A549 (cell line): ENCODE measurements at regions not wholly inside any gene's neighbourhood (a gene's known extent, or its start where the extent isn't known, plus 50 kb on each side); places are given as distances from the start of the nearest gene placed in this dataset.

Experiments used
- ATAC-seq, 2 experiments: fragments of 200-7000 bp in 1 of 2; fragments of >200 bp in 1 of 2; cut with Nextera tagmentation in 1 of 2; cut with Tn5 transposase in 1 of 2; 3 replicates each; pipeline versions ENCODE4 v1.8.0 to v1.9.1; 2018 to 2020; ENCODE audit warnings: mild to moderate bottlenecking in 1 of 2, moderate library complexity in 1 of 2
- CTCF ChIA-PET: fragments of 300-600 bp; sonication (Branson Sonifier 250); formaldehyde crosslinking; extraction: SDS; loops from one replicate; lab custom pipeline; 2021; ENCODE audit warnings: antibody characterized with exemption, inconsistent platforms; lab: Yijun Ruan, JAX
- POLR2A ChIA-PET: fragments of 350-600 bp; formaldehyde crosslinking; extraction: SDS; loops from one replicate; lab custom pipeline; 2021; ENCODE audit warnings: antibody characterized with exemption, inconsistent platforms; lab: Yijun Ruan, JAX
- DNase-seq, 2 experiments: peaks; one replicate each; pipeline versions ENCODE4 v3.0.0 to v3.0.0-alpha.2; 2011 to 2016; ENCODE audit warnings: low read depth in 1 of 2, low spot score in 1 of 2
- FAIRE-seq: peaks from 2 replicates; lab custom pipeline; 2011; peaks lifted over from hg19 to GRCh38; lab: Jason Lieb, UNC
- H3K27ac ChIP-seq, 2 experiments: fragments of >200 bp; sonication (Bioruptor Twin); formaldehyde crosslinking; 3 replicates each; pipeline ENCODE4 v1.5.1; 2016 to 2017
- H3K4me1 ChIP-seq: fragments of >200 bp; sonication (Bioruptor Twin); formaldehyde crosslinking; 3 replicates; pipeline ENCODE4 v1.6.1; 2016
- H3K4me2 ChIP-seq: fragments of >200 bp; sonication (Bioruptor Twin); formaldehyde crosslinking; 3 replicates; pipeline ENCODE4 v1.6.1; 2016
- H3K4me3 ChIP-seq: fragments of >200 bp; sonication (Bioruptor Twin); formaldehyde crosslinking; 3 replicates; pipeline ENCODE4 v1.5.1; 2016
- H3K9me3 ChIP-seq: fragments of >200 bp; sonication (Bioruptor Twin); formaldehyde crosslinking; 3 replicates; pipeline ENCODE4 v1.6.1; 2016
- BHLHE40 ChIP-seq: IDR thresholded peaks from 2 replicates; pipeline ENCODE4 v1.6.1; 2012; ENCODE audit warnings: low read depth, low read length, inconsistent platforms
- CBX8 ChIP-seq: fragments of 200-600 bp; sonication (generic); IDR thresholded peaks from 2 replicates; pipeline ENCODE4 v1.6.1; 2016
- CHD2 ChIP-seq: fragments of 150-350 bp; IDR thresholded peaks from 2 replicates; pipeline ENCODE4 v1.6.1; 2014; ENCODE audit warnings: low read length; ENCODE audit not compliant: partially characterized antibody
- EHMT2 ChIP-seq: fragments of 200-600 bp; sonication (generic); IDR thresholded peaks from 2 replicates; pipeline ENCODE4 v1.6.1; 2016; ENCODE audit warnings: antibody characterized with exemption, low read depth, mild to moderate bottlenecking, moderate library complexity
- ELK1 ChIP-seq: fragments of 150-350 bp; IDR thresholded peaks from 2 replicates; pipeline ENCODE4 v1.6.1; 2014; ENCODE audit warnings: low read depth, mild to moderate bottlenecking, low read length
- ESRRA ChIP-seq: fragments of 150-350 bp; IDR thresholded peaks from 2 replicates; pipeline ENCODE4 v1.6.1; 2014; ENCODE audit warnings: mild to moderate bottlenecking, low read length, borderline replicate concordance
- FOXS1 ChIP-seq: fragments of 250-450 bp; sonication (Bioruptor Pico); IDR thresholded peaks from 2 replicates; pipeline ENCODE4 v1.5.0; 2020; ENCODE audit warnings: mild to moderate bottlenecking, moderate library complexity
- GATA3 ChIP-seq: IDR thresholded peaks from 2 replicates; pipeline ENCODE4 v1.6.1; 2012; ENCODE audit warnings: borderline replicate concordance
- HDAC2 ChIP-seq: fragments of 200-600 bp; sonication (generic); IDR thresholded peaks from 2 replicates; pipeline ENCODE4 v1.6.1; 2016
- HES2 ChIP-seq: fragments of >200 bp; sonication (Bioruptor Twin); formaldehyde crosslinking; IDR thresholded peaks from 2 replicates; pipeline ENCODE4 v1.6.1; 2016
- HOXA7 ChIP-seq: fragments of 250-450 bp; sonication (Bioruptor Pico); IDR thresholded peaks from 2 replicates; pipeline ENCODE4 v1.5.0; 2020; ENCODE audit warnings: mild to moderate bottlenecking, moderate library complexity
- JUN ChIP-seq, 2 experiments: fragments of >200 bp; sonication (Bioruptor Twin); formaldehyde crosslinking; IDR thresholded peaks; 2 replicates in 1 of 2; 3 replicates in 1 of 2; pipeline ENCODE4 v1.6.1; 2016 to 2017
- JUNB ChIP-seq: fragments of >200 bp; sonication (Bioruptor Twin); formaldehyde crosslinking; IDR thresholded peaks from 2 replicates; pipeline ENCODE4 v1.6.1; 2016
- MAFK ChIP-seq: fragments of 450-650 bp; IDR thresholded peaks from 2 replicates; pipeline ENCODE4 v1.6.1; 2014; ENCODE audit not compliant: partially characterized antibody
- NR3C1 ChIP-seq: fragments of >200 bp; sonication (Bioruptor Twin); formaldehyde crosslinking; IDR thresholded peaks from 3 replicates; pipeline ENCODE4 v1.6.1; 2017
- RAD21 ChIP-seq, 2 experiments: fragments of >200 bp in 1 of 2; sonication (Bioruptor Twin) in 1 of 2; formaldehyde crosslinking in 1 of 2; IDR thresholded peaks in 1 of 2; conservative IDR thresholded peaks in 1 of 2; 2 replicates in 1 of 2; 3 replicates in 1 of 2; pipeline ENCODE4 v1.6.1; 2012 to 2018; ENCODE audit warnings: inconsistent platforms in 1 of 2
- RARB ChIP-seq: fragments of 250-450 bp; sonication (Bioruptor Pico); IDR thresholded peaks from 2 replicates; pipeline ENCODE4 v1.8.0; 2021; ENCODE audit warnings: mild to moderate bottlenecking, moderate library complexity
- RNF2 ChIP-seq: fragments of 200-600 bp; sonication (generic); IDR thresholded peaks from 2 replicates; pipeline ENCODE4 v1.6.1; 2016; ENCODE audit warnings: low read depth, mild to moderate bottlenecking, antibody characterized with exemption, moderate library complexity, borderline replicate concordance
- SMC3 ChIP-seq: fragments of >200 bp; sonication (Bioruptor Twin); formaldehyde crosslinking; IDR thresholded peaks from 3 replicates; pipeline ENCODE4 v1.6.1; 2018; ENCODE audit warnings: inconsistent platforms
- SREBF2 ChIP-seq: fragments of 450-650 bp; IDR thresholded peaks from 2 replicates; pipeline ENCODE4 v1.6.1; 2014; ENCODE audit warnings: mild to moderate bottlenecking, moderate library complexity
- WGBS: methylation state at CpG from one replicate; pipeline ENCODE4 v1.1.6; 2017; ENCODE audit errors: missing lambda C conversion rate; 5-methylcytosine and 5-hydroxymethylcytosine counted together
- TF ChIP-seq, protein P1 (sequence below): fragments of 200-600 bp; sonication (generic); IDR thresholded peaks from 2 replicates; pipeline ENCODE4 v1.6.1; 2016; ENCODE audit warnings: antibody characterized with exemption, mild to moderate bottlenecking, moderate library complexity
- TF ChIP-seq, protein P2 (sequence below): IDR thresholded peaks from 2 replicates; pipeline ENCODE4 v1.6.1; 2012

DNA sequence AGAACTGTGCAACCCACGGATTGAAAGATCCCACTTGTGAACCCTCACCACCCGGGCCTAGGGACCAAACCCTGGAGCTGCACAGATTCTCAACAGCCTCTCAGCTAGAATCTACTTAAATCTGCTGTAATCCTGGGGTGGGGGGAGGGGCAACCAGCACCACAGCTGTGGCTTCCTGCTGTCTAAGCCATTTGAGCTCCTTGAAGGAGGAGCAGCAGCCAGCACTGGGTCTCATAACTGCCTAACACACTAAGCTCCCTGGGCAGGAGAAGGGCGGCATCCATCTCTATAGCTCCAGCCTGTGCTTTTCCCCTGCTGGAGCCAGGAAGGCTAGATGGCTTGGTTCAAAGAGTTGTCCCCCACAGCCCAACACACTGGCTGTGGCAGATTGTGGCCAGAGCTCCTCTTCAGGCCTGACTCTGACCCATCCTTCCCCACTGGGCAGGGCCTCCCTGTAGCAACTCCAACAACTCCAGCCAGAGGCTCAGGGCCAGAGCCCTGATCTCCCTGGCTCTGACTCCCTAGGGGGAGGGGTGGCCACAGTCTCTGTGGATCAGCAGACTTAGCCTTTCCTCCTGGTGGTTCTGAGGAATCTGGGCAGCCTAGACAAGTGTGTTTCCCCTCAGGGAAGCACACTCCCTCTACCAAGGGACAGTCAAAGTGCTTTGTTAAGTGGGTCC lies 72.0 kb upstream of the C9orf72 start:
- no peak for ATAC-seq
- TF ChIP-seq GATA3 (no peak), RAD21 (conservative IDR thresholded peaks at IDR 0.05 in 1 of 2, IDR thresholded peaks at IDR 0.05 in 1 of 2) (no peak), FOXS1 (CRISPR knock-in tag) (no peak), CHD2 (no peak), CBX8 (no peak), RARB (CRISPR knock-in tag) (no peak), HES2 (no peak), MAFK (no peak), NR3C1 (no peak), JUNB (no peak), SREBF2 (no peak)
- TF ChIP-seq, protein P1, sequence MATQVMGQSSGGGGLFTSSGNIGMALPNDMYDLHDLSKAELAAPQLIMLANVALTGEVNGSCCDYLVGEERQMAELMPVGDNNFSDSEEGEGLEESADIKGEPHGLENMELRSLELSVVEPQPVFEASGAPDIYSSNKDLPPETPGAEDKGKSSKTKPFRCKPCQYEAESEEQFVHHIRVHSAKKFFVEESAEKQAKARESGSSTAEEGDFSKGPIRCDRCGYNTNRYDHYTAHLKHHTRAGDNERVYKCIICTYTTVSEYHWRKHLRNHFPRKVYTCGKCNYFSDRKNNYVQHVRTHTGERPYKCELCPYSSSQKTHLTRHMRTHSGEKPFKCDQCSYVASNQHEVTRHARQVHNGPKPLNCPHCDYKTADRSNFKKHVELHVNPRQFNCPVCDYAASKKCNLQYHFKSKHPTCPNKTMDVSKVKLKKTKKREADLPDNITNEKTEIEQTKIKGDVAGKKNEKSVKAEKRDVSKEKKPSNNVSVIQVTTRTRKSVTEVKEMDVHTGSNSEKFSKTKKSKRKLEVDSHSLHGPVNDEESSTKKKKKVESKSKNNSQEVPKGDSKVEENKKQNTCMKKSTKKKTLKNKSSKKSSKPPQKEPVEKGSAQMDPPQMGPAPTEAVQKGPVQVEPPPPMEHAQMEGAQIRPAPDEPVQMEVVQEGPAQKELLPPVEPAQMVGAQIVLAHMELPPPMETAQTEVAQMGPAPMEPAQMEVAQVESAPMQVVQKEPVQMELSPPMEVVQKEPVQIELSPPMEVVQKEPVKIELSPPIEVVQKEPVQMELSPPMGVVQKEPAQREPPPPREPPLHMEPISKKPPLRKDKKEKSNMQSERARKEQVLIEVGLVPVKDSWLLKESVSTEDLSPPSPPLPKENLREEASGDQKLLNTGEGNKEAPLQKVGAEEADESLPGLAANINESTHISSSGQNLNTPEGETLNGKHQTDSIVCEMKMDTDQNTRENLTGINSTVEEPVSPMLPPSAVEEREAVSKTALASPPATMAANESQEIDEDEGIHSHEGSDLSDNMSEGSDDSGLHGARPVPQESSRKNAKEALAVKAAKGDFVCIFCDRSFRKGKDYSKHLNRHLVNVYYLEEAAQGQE = no peak
- Histone ChIP-seq H3K27ac (no peak overlapping the region), H3K4me3 (no peak overlapping the region), H3K4me1 (no peaks in the 10 kb centered on the region), H3K9me3 (no peaks in the 10 kb centered on the region), H3K4me2 (no peak overlapping the region)
- CTCF ChIA-PET = no interaction called here
- 0% methylated on average over 2 of the region's 3 CpGs for WGBS
- no peak for FAIRE-seq
- POLR2A ChIA-PET = no interaction called here
- DNase-seq = no peak

DNA sequence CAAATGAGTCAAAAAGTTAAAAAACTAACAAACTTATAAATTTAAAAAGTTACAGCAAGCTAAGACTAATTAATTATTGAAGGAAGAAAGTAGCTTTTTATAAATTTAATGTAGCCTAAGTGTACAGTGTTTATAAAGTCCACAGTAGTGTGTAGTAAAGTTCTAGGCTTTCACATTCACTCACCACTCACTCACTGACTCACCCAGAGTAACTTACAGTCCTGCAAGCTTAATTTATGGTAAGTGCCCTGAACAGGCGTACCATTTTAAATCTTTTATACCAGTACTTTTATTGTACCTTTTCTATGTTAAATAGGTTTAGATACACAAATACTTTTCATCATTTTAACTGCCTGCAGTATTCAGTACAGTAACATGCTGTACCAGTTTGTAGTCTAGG lies 80.0 kb upstream of the C9orf72 start:
- POLR2A ChIA-PET = no interaction called here

More for the DNA sequence above, 80.0 kb upstream of the C9orf72 start:
- no peak for TF ChIP-seq SMC3
- TF ChIP-seq BHLHE40 = no peak
- TF ChIP-seq, protein P2, sequence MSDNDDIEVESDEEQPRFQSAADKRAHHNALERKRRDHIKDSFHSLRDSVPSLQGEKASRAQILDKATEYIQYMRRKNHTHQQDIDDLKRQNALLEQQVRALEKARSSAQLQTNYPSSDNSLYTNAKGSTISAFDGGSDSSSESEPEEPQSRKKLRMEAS = no peak
- no peak for TF ChIP-seq EHMT2
- no peak for TF ChIP-seq ESRRA
- no peak for TF ChIP-seq RNF2
- no peak for TF ChIP-seq JUN (IDR thresholded peaks at IDR 0.05)
- TF ChIP-seq ELK1 = no peak
- no peak for TF ChIP-seq JUNB
- TF ChIP-seq HOXA7 (CRISPR knock-in tag) = no peak
- no peak for TF ChIP-seq HES2
- no peak for TF ChIP-seq SREBF2
- no peak for TF ChIP-seq HDAC2
- no peak overlapping the region for H3K27ac ChIP-seq
- WGBS = 9% methylated on average over 1 of the region's 1 CpG
- CTCF ChIA-PET = interaction anchor here (0.9 kb wide), 1 partner anchor 12 kb away, joined by 3 read pairs; no protein-coding TSS in a partner anchor
- no peak for FAIRE-seq
- ATAC-seq = no peak
- no peaks in the 10 kb centered on the region for H3K4me1 ChIP-seq
- DNase-seq = no peak
- no peak overlapping the region for H3K4me3 ChIP-seq
- no peak overlapping the region for H3K4me2 ChIP-seq
- H3K9me3 ChIP-seq = no peaks in the 10 kb centered on the region
